MM.1S (cell line): ENCODE measurements at regions not wholly inside any gene's neighbourhood (a gene's known extent, or its start where the extent isn't known, plus 50 kb on each side); places are given as distances from the start of the nearest gene placed in this dataset.
"Not testable (repeated sequence)": the region's sequence is repeated elsewhere in the genome, so short reads cannot be mapped to it uniquely, and the experiment has no call there.

Source experiments
- DNase-seq: peaks from one replicate; pipeline ENCODE4 v3.0.0-alpha.2; 2015
- H2AFZ ChIP-seq: fragments of 300-600 bp; sonication (generic); 2 replicates; pipeline ENCODE4 v1.6.0; 2016; ENCODE audit warnings: antibody characterized with exemption, low read length
- H3F3A ChIP-seq: fragments of 300-600 bp; sonication (generic); 2 replicates; pipeline ENCODE4 v1.6.1; 2016; ENCODE audit warnings: mild to moderate bottlenecking, antibody characterized with exemption, low read length, moderate library complexity, mixed read lengths; ENCODE audit not compliant: insufficient read depth
- H3K27ac ChIP-seq: fragments of 300-600 bp; sonication (generic); 2 replicates; pipeline ENCODE4 v1.5.1; 2016; ENCODE audit warnings: mild to moderate bottlenecking, low read length
- H3K27me3 ChIP-seq: fragments of 300-600 bp; sonication (generic); replicated peaks from 2 replicates; pipeline ENCODE4 v1.6.0; 2016; ENCODE audit warnings: low read length; ENCODE audit not compliant: insufficient read depth
- H3K36me3 ChIP-seq: fragments of 300-600 bp; sonication (generic); replicated peaks from 2 replicates; pipeline ENCODE4 v1.6.1; 2016; ENCODE audit warnings: mild to moderate bottlenecking, low read length, mixed read lengths; ENCODE audit not compliant: insufficient read depth
- H3K4me1 ChIP-seq: fragments of 300-600 bp; sonication (generic); 2 replicates; pipeline ENCODE4 v1.6.1; 2016; ENCODE audit warnings: low read length, mixed read lengths
- H3K4me2 ChIP-seq: fragments of 300-600 bp; sonication (generic); 2 replicates; pipeline ENCODE4 v1.6.0; 2016; ENCODE audit warnings: low read depth, low read length
- H3K4me3 ChIP-seq: fragments of 300-600 bp; sonication (generic); 2 replicates; pipeline ENCODE4 v1.5.1; 2016; ENCODE audit warnings: low read length, mixed read lengths
- H3K79me2 ChIP-seq: fragments of 300-600 bp; sonication (generic); 2 replicates; pipeline ENCODE4 v1.6.1; 2016; ENCODE audit warnings: mixed run types, low read length, mixed read lengths
- H3K9ac ChIP-seq: fragments of 300-600 bp; sonication (generic); 2 replicates; pipeline ENCODE4 v1.6.1; 2016; ENCODE audit warnings: low read length, mixed read lengths
- H3K9me2 ChIP-seq: fragments of 300-600 bp; sonication (generic); replicated peaks from 2 replicates; pipeline ENCODE4 v1.6.1; 2016; ENCODE audit warnings: mild to moderate bottlenecking, low read length, mixed read lengths; ENCODE audit not compliant: insufficient read depth
- H3K9me3 ChIP-seq: fragments of 300-600 bp; sonication (generic); replicated peaks from 2 replicates; pipeline ENCODE4 v1.6.1; 2016; ENCODE audit warnings: mild to moderate bottlenecking, low read length, mixed read lengths; ENCODE audit not compliant: insufficient read depth
- H4K20me1 ChIP-seq: fragments of 300-600 bp; sonication (generic); 2 replicates; pipeline ENCODE4 v1.6.1; 2016; ENCODE audit warnings: mild to moderate bottlenecking, low read length, moderate library complexity, mixed read lengths; ENCODE audit not compliant: insufficient read depth
- EZH2 ChIP-seq: fragments of 300-600 bp; sonication (generic); optimal IDR thresholded peaks from 2 replicates; pipeline ENCODE3; 2017; ENCODE audit warnings: low read depth, mild to moderate bottlenecking, antibody characterized with exemption, low read length, mixed read lengths
- EZH2phosphoT487 ChIP-seq: fragments of 300-600 bp; sonication (generic); IDR thresholded peaks from 2 replicates; pipeline ENCODE4 v1.6.1; 2018; ENCODE audit warnings: antibody characterized with exemption, low read length
- TF ChIP-seq, protein P1 (sequence below): fragments of 300-600 bp; sonication (generic); IDR thresholded peaks from 2 replicates; pipeline ENCODE4 v1.5.1; 2016; ENCODE audit warnings: antibody characterized with exemption, low read length, mixed read lengths

DNA sequence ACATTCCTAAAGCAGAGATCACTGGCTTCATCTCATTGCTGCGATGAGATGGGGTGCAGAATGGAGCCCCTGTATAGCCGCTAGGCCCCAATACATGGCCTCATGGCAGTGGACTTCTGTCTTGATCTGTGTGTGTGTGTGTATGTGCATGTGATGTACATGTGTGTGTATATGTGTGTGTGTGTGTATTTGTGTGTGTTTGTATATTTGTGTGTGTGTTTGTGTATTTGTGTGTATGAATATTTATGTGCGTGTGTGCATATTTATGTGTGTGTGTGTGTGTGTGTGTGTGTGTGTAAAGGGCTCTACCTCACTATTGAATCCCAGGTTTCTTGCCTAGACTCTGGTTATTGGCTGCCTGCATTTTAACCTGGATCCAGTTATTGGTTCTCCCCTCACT lies 958.2 kb downstream of the GRID1 start:
- H3K9me3 ChIP-seq, result no peaks in the 10 kb centered on the region

DNA sequence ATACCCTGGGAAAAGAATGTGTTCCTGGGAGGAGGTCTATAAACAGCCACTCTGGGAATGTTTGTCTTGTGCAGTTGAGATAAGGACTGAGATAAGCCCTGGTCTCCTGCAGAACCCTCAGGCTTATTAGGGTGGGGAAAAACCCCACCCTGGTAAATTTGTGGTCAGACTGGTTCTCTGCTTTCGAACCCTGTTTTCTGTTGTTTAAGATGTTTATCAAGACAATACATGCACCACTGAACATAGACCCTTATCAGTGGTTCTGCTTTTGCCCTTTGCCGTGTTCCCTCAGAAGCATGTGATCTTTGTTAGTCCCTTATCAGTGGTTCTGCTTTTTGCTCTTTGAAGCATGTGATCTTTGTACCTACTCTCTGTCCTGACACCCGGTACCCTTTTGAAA lies 956.0 kb downstream of the GRID1 start:
- H3K9me3 ChIP-seq, H3K4me1 ChIP-seq, DNase-seq, H3K36me3 ChIP-seq, H3K9me2 ChIP-seq, H3K9ac ChIP-seq, H4K20me1 ChIP-seq, H3K4me3 ChIP-seq, H3K79me2 ChIP-seq, H3K4me2 ChIP-seq, H3K27me3 ChIP-seq, H2AFZ ChIP-seq, H3F3A ChIP-seq, H3K27ac ChIP-seq: not testable (repeated sequence)

More for the DNA sequence above, 958.2 kb downstream of the GRID1 start:
- Histone ChIP-seq H3K9me2 (no peaks in the 10 kb centered on the region), H3K4me1 (no peaks in the 10 kb centered on the region), H3F3A (no peaks in the 10 kb centered on the region), H3K27me3 (no peaks in the 10 kb centered on the region), H3K4me3 (no peak overlapping the region), H3K79me2 (no peaks in the 10 kb centered on the region), H3K4me2 (no peak overlapping the region), H3K27ac (no peak overlapping the region), H3K9ac (no peak overlapping the region), H2AFZ (no peak overlapping the region), H4K20me1 (no peaks in the 10 kb centered on the region), H3K36me3 (no peaks in the 10 kb centered on the region)
- no peak for DNase-seq
- TF ChIP-seq, protein P1, sequence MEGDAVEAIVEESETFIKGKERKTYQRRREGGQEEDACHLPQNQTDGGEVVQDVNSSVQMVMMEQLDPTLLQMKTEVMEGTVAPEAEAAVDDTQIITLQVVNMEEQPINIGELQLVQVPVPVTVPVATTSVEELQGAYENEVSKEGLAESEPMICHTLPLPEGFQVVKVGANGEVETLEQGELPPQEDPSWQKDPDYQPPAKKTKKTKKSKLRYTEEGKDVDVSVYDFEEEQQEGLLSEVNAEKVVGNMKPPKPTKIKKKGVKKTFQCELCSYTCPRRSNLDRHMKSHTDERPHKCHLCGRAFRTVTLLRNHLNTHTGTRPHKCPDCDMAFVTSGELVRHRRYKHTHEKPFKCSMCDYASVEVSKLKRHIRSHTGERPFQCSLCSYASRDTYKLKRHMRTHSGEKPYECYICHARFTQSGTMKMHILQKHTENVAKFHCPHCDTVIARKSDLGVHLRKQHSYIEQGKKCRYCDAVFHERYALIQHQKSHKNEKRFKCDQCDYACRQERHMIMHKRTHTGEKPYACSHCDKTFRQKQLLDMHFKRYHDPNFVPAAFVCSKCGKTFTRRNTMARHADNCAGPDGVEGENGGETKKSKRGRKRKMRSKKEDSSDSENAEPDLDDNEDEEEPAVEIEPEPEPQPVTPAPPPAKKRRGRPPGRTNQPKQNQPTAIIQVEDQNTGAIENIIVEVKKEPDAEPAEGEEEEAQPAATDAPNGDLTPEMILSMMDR, result no peak
- no peak for TF ChIP-seq EZH2phosphoT487
- no peak for TF ChIP-seq EZH2

DNA sequence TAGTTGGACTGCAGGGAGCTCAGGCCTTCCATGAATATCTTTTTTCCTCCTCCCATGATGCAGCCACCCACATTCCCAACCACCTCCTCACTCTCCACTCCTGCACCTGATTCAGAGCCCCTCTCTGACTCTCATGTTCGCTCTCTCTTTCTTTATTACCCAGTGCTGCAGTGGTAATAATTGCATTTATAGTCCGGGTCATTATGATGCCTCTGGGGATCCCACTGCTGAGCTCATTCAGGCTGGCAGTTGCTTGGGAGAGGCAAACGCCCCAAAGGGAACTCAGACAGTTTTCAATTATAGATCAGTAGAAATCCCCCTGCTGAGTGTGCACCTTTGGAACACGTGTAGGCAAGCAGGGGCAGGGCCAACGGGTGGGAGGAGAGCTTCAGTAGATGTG lies 953.0 kb downstream of the GRID1 start:
- Histone ChIP-seq H3K4me2 (no peak overlapping the region), H3K27ac (no peak overlapping the region), H3K9me2 (no peaks in the 10 kb centered on the region), H3K4me3 (no peak overlapping the region), H2AFZ (no peak overlapping the region), H3K9ac (no peak overlapping the region), H3K36me3 (no peaks in the 10 kb centered on the region), H3K4me1 (no peaks in the 10 kb centered on the region), H3K9me3 (no peaks in the 10 kb centered on the region), H3K79me2 (no peaks in the 10 kb centered on the region), H4K20me1 (no peaks in the 10 kb centered on the region), H3K27me3 (no peaks in the 10 kb centered on the region), H3F3A (no peaks in the 10 kb centered on the region)
- DNase-seq, result no peak
- TF ChIP-seq EZH2 (no peak), EZH2phosphoT487 (no peak)
- TF ChIP-seq, protein P1, result no peak

DNA sequence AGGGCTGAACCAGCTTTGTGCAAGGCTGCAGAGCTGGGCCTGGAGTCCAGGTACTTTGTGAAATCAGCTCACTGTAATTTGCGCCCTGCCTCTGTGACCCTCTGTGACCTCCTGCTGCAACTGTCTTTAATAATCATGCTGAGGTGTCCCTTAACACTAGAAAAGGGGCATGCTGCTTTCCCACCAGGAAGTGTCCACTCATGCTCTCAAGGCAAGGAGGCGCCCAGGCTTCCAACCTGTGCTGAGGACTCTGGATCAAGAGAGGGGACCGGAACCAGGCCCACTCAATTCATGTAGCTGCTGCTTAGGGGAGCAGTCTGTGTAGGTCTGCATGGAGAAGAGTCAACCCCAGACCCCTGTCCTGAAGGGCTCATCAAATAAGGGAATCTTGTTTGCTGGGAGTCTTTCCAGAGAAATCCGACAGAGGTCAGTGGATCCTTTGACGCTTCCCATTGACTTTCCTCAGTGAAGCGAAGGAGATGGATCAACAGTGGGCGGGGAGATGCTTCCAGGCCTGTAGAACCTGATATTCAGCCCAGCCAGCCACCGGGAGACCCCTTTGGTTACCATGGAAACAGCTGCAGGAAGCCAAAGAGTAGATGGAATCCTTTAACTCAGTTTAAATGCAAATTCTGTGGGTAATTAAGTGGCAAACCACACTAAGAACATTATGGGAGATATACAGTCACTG lies 945.9 kb downstream of the GRID1 start:
- Histone ChIP-seq H3K4me1 (no peaks in the 10 kb centered on the region), H3K36me3 (no peaks in the 10 kb centered on the region), H3F3A (no peaks in the 10 kb centered on the region), H3K9me2 (no peaks in the 10 kb centered on the region), H4K20me1 (no peaks in the 10 kb centered on the region), H3K9ac (no peak overlapping the region), H2AFZ (no peak overlapping the region), H3K4me2 (no peak overlapping the region), H3K79me2 (no peaks in the 10 kb centered on the region), H3K9me3 (no peaks in the 10 kb centered on the region), H3K4me3 (no peak overlapping the region), H3K27me3 (no peaks in the 10 kb centered on the region), H3K27ac (no peak overlapping the region)
- no peak for TF ChIP-seq EZH2
- TF ChIP-seq, protein P1, result no peak
- TF ChIP-seq EZH2phosphoT487, result no peak
- no peak for DNase-seq
